Ascending aorta (tissue), 2 donors: ENCODE measurements at regions not wholly inside any gene's neighbourhood (a gene's known extent, or its start where the extent isn't known, plus 50 kb on each side); places are given as distances from the start of the nearest gene placed in this dataset.

Experiments
- DNase-seq, 2 donors: peaks; one replicate each; pipeline ENCODE4 v3.0.0-alpha.2; 2019; ENCODE audit warnings: low spot score in 2 of 2
- H3K27ac ChIP-seq, 2 donors: fragments of 200-600 bp; sonication (generic); one replicate each; pipeline ENCODE4 v1.5.1; 2016 to 2017; ENCODE audit warnings: mild to moderate bottlenecking in 1 of 2
- H3K27me3 ChIP-seq: fragments of 200-600 bp; sonication (generic); one replicate; pipeline ENCODE4 v1.5.1; 2017
- H3K36me3 ChIP-seq, 2 donors: fragments of 200-600 bp; sonication (generic); one replicate each; pipeline ENCODE4 v1.5.1; 2016
- H3K4me1 ChIP-seq, 2 donors: fragments of 200-600 bp; sonication (generic); one replicate each; pipeline ENCODE4 v1.5.1; 2016 to 2017; ENCODE audit warnings: mild to moderate bottlenecking in 1 of 2
- H3K4me3 ChIP-seq, 2 donors: fragments of 200-600 bp; sonication (generic); one replicate each; pipeline ENCODE4 v1.5.1; 2016 to 2017; ENCODE audit warnings: mild to moderate bottlenecking in 1 of 2
- H3K9me3 ChIP-seq, 2 donors: fragments of 200-600 bp; sonication (generic); one replicate each; pipeline ENCODE4 v1.5.1; 2016
- CTCF ChIP-seq, 3 experiments: fragments of 200-600 bp in 2 of 3; fragments of 450-650 bp in 1 of 3; sonication (generic) in 2 of 3; IDR thresholded peaks; one replicate each; pipeline ENCODE4 v1.5.1; 2016 to 2019; ENCODE audit warnings: antibody characterized with exemption in 3 of 3, mild to moderate bottlenecking in 1 of 3, moderate library complexity in 1 of 3
- intact Hi-C: fragments of 100-400 bp; cut with DNase I; formaldehyde crosslinking; loops from one replicate; pipeline ENCODE4 v1.15.1; 2023

DNA sequence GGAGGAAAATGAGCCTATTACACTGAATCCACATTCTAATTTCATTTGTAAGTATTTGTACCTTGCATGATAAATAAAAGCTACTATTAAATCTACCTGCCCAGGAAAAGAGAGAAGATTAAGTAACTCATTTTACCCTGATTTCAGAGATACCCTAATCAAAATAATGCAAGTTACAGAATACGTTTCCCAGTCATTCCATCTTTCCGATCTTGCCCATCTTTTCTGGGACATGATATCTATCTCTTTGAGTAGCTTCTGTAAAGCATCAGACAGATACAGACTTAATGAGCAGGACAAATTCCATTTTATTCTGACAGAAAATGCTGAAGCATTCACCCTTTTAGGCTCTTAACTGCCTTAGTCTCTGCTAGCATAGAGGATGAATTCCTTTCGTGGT, 56.6 kb downstream of the SPRY2 start:
- H3K36me3 ChIP-seq, result no peaks in the 10 kb centered on the region
- no peak overlapping the region for H3K4me3 ChIP-seq
- no peak overlapping the region for H3K27ac ChIP-seq
- intact Hi-C loops, result no loop called here
- peaks cover 0 to 9% of the 10 kb centered on the region in 2 donors for H3K9me3 ChIP-seq
- H3K4me1 ChIP-seq, result no peaks in the 10 kb centered on the region
- H3K27me3 ChIP-seq, result no peaks in the 10 kb centered on the region
- DNase-seq, result no peak
- no peak for TF ChIP-seq CTCF (IDR thresholded peaks at IDR 0.05)

- Histone ChIP-seq H3K4me3 (no peak overlapping the region), H3K36me3 (no peaks in the 10 kb centered on the region), H3K27me3 (no peaks in the 10 kb centered on the region), H3K4me1 (no peaks in the 10 kb centered on the region), H3K27ac (no peak overlapping the region), H3K9me3 (no peaks in the 10 kb centered on the region)
- DNase-seq, result no peak
- no peak for TF ChIP-seq CTCF (IDR thresholded peaks at IDR 0.05)
- intact Hi-C loops, result no loop called here
Measured at GRCh38 chr13:80278706-80279105, 62.2 kb downstream of the SPRY2 start.

GRCh38 chr13:80276371-80277289, 64.3 kb downstream of the SPRY2 start:
- Histone ChIP-seq H3K4me1 (no peaks in the 10 kb centered on the region), H3K36me3 (no peaks in the 10 kb centered on the region), H3K27ac (no peak overlapping the region), H3K4me3 (no peak overlapping the region), H3K27me3 (no peaks in the 10 kb centered on the region), H3K9me3 (peaks cover 0 to 1% of the 10 kb centered on the region in 2 donors)
- DNase-seq, result no peak
- intact Hi-C loops, result no loop called here
- no peak for TF ChIP-seq CTCF (IDR thresholded peaks at IDR 0.05)

DNA sequence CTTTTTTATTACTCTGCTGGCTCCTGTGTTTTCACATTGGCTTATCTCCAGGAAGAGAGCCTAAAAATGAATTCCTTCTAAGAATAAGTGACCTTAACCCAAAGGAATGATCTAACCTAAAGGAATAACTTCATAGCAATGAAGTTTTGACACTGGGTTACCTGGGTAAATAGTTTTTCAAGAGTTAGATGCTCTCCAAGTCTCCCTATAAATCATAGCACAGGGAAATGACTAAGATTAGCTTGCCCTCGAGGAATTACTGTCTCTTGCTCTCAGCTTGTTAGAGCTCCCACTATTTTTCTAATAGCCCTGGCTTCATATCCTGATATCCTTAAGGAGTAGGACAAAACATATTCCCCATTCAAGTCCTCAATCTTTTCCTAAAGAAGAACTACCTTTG, 66.3 kb downstream of the SPRY2 start:
- H3K27me3 ChIP-seq, result no peaks in the 10 kb centered on the region
- DNase-seq, result no peak
- no peak for TF ChIP-seq CTCF (IDR thresholded peaks at IDR 0.05)
- H3K36me3 ChIP-seq, result no peaks in the 10 kb centered on the region
- H3K27ac ChIP-seq, result no peak overlapping the region
- intact Hi-C loops, result no loop called here
- H3K9me3 ChIP-seq, result peaks cover 0 to 10% of the 10 kb centered on the region in 2 donors
- H3K4me3 ChIP-seq, result no peak overlapping the region
- H3K4me1 ChIP-seq, result no peaks in the 10 kb centered on the region

DNA sequence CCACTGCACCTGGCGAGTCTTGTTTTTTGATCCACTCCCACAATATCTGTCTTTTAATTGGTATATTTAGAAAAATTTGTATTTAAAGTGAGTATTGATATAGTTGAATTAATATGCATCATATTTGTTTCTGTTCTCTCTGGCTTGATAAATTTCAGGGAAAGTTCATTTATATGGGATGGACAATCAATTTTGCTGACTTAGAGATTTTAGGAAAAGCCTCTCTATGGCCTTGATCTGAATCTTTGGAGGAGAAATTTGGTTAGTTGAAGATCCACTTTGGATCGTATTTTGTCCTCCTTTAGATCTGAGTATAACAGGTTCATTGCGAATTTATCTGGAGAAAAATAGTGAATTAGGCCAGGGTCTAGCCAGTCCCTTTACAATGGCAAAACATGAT, 67.2 kb downstream of the SPRY2 start:
- Histone ChIP-seq H3K27me3 (no peaks in the 10 kb centered on the region), H3K4me1 (no peaks in the 10 kb centered on the region), H3K4me3 (no peak overlapping the region), H3K36me3 (no peaks in the 10 kb centered on the region), H3K9me3 (peaks cover 0 to 10% of the 10 kb centered on the region in 2 donors), H3K27ac (no peak overlapping the region)
- intact Hi-C loops, result no loop called here
- DNase-seq, result no peak
- no peak for TF ChIP-seq CTCF (IDR thresholded peaks at IDR 0.05)
